Neuronal stem cell (in vitro differentiated cells): ENCODE measurements at regions not wholly inside any gene's neighbourhood (a gene's known extent, or its start where the extent isn't known, plus 50 kb on each side); places are given as distances from the start of the nearest gene placed in this dataset.

Experiments used
- DNase-seq: peaks from one replicate; pipeline ENCODE4 v3.0.0-alpha.2; 2013; ENCODE audit warnings: low spot score
- H2AFZ ChIP-seq: one replicate; pipeline ENCODE4 v1.6.1; 2013; ENCODE audit warnings: mild to moderate bottlenecking, low read length, inconsistent platforms
- H2AK5ac ChIP-seq: 2 replicates; pipeline ENCODE4 v1.6.1; 2013; ENCODE audit warnings: low read depth, mild to moderate bottlenecking, inconsistent platforms, low read length, moderate library complexity, mixed read lengths
- H2BK120ac ChIP-seq: 2 replicates; pipeline ENCODE4 v1.6.1; 2013; ENCODE audit warnings: low read depth, mild to moderate bottlenecking, inconsistent platforms, low read length, moderate library complexity, mixed read lengths
- H2BK12ac ChIP-seq: one replicate; pipeline ENCODE4 v1.6.1; 2013; ENCODE audit warnings: low read length, inconsistent platforms
- H2BK15ac ChIP-seq: 2 replicates; pipeline ENCODE4 v1.6.1; 2013; ENCODE audit warnings: mild to moderate bottlenecking, low read length, inconsistent platforms, mixed read lengths
- H2BK5ac ChIP-seq: one replicate; pipeline ENCODE4 v1.6.1; 2013; ENCODE audit warnings: inconsistent platforms, mild to moderate bottlenecking, low read length, moderate library complexity
- H3K14ac ChIP-seq: one replicate; pipeline ENCODE4 v1.6.1; 2013; ENCODE audit warnings: low read length, inconsistent platforms
- H3K18ac ChIP-seq: 2 replicates; pipeline ENCODE4 v1.6.1; 2013; ENCODE audit warnings: low read length, inconsistent platforms
- H3K23ac ChIP-seq: 2 replicates; pipeline ENCODE4 v1.6.1; 2013; ENCODE audit warnings: low read depth, mild to moderate bottlenecking, mixed read lengths, low read length, inconsistent platforms; ENCODE audit not compliant: poor library complexity
- H3K27ac ChIP-seq: replicated peaks from 3 replicates; pipeline ENCODE4 v1.5.1; 2013; ENCODE audit warnings: low read length, inconsistent platforms
- H3K27me3 ChIP-seq, 3 experiments: 2 replicates each; pipeline ENCODE4 v1.6.1; 2013; ENCODE audit warnings: low read length in 3 of 3, mild to moderate bottlenecking in 2 of 3, inconsistent platforms in 1 of 3, low read depth in 1 of 3, mixed read lengths in 1 of 3, moderate library complexity in 1 of 3; ENCODE audit not compliant: control insufficient read depth in 3 of 3, insufficient read depth in 3 of 3
- H3K36me3 ChIP-seq, 2 donors: replicated peaks in 1 of 2; 2 replicates each; pipeline ENCODE4 v1.6.1; 2013; ENCODE audit warnings: low read length in 2 of 2; ENCODE audit not compliant: control insufficient read depth in 2 of 2, insufficient read depth in 2 of 2
- H3K4ac ChIP-seq: 2 replicates; pipeline ENCODE4 v1.6.1; 2013; ENCODE audit warnings: inconsistent platforms, mild to moderate bottlenecking, low read length, moderate library complexity
- H3K4me1 ChIP-seq, 2 donors: 1 replicate in 1 of 2; 2 replicates in 1 of 2; pipeline ENCODE4 v1.6.1; 2013; ENCODE audit warnings: low read length in 2 of 2, low read depth in 1 of 2; ENCODE audit not compliant: control insufficient read depth in 2 of 2, insufficient read depth in 1 of 2
- H3K4me2 ChIP-seq: one replicate; pipeline ENCODE4 v1.6.1; 2013; ENCODE audit warnings: mild to moderate bottlenecking, low read length, inconsistent platforms; ENCODE audit not compliant: insufficient read depth, poor library complexity, severe bottlenecking
- H3K4me3 ChIP-seq, 2 donors: 2 replicates each; pipeline ENCODE4 v1.5.1; 2013; ENCODE audit warnings: low read length in 2 of 2, mild to moderate bottlenecking in 2 of 2, inconsistent platforms in 1 of 2, moderate library complexity in 1 of 2
- H3K79me1 ChIP-seq: one replicate; pipeline ENCODE4 v1.6.1; 2013; ENCODE audit warnings: low read depth, mild to moderate bottlenecking, inconsistent platforms, low read length, moderate library complexity
- H3K9ac ChIP-seq: one replicate; pipeline ENCODE4 v1.6.1; 2013; ENCODE audit warnings: mild to moderate bottlenecking, low read depth, low read length, inconsistent platforms; ENCODE audit not compliant: poor library complexity
- H3K9me3 ChIP-seq, 2 donors: replicated peaks in 1 of 2; 2 replicates each; pipeline versions ENCODE3 to v1.6.1; 2013; ENCODE audit warnings: low read length in 2 of 2, mild to moderate bottlenecking in 2 of 2, inconsistent platforms in 1 of 2, low read depth in 1 of 2, mixed read lengths in 1 of 2, moderate library complexity in 1 of 2; ENCODE audit not compliant: control insufficient read depth in 2 of 2, insufficient read depth in 1 of 2
- H4K8ac ChIP-seq: one replicate; pipeline ENCODE4 v1.6.1; 2013; ENCODE audit warnings: low read depth, mild to moderate bottlenecking, inconsistent platforms, low read length, moderate library complexity
- H4K91ac ChIP-seq: one replicate; pipeline ENCODE4 v1.6.1; 2013; ENCODE audit warnings: low read length, low read depth, mild to moderate bottlenecking, inconsistent platforms; ENCODE audit not compliant: poor library complexity
- WGBS, 2 donors: extraction: QIAGEN DNeasy Blood & Tissue Kit; methylation state at CpG; one replicate each; pipeline ENCODE4 v1.1.7; 2013; ENCODE audit warnings: missing lambda C conversion rate in 2 of 2, mixed read lengths in 1 of 2; ENCODE audit not compliant: insufficient read length in 2 of 2, insufficient replicate concordance in 1 of 2; ENCODE audit errors: extremely low coverage in 2 of 2; 5-methylcytosine and 5-hydroxymethylcytosine counted together

GRCh38 chr7:16271990-16272665 lies 149.2 kb downstream of the CRPPA start:
- no peak overlapping the region for H2AFZ ChIP-seq
- no CpG with 5 or more reads among the region's 2 CpGs for WGBS, 2 donors

GRCh38 chr7:16271355-16271915 lies 149.9 kb downstream of the CRPPA start:
- no peak for DNase-seq
- Histone ChIP-seq H3K4me2 (no peak overlapping the region), H3K4ac (no peak overlapping the region), H3K14ac (no peak overlapping the region), H2BK12ac (no peak overlapping the region), H3K4me3 (no peak overlapping the region), H3K27ac (no peak overlapping the region), H2BK15ac (no peak overlapping the region), H2BK120ac (no peak overlapping the region), H4K8ac (no peak overlapping the region), H2AFZ (no peak overlapping the region), H3K27me3 (no peaks in the 10 kb centered on the region), H3K18ac (no peak overlapping the region), H3K9ac (no peak overlapping the region), H2BK5ac (no peak overlapping the region), H4K91ac (no peak overlapping the region), H2AK5ac (no peak overlapping the region), H3K36me3 (no peaks in the 10 kb centered on the region), H3K79me1 (no peaks in the 10 kb centered on the region), H3K4me1 (peaks cover 0 to 3% of the 10 kb centered on the region in 2 donors), H3K9me3 (peaks cover 0 to 3% of the 10 kb centered on the region in 2 donors), H3K23ac (no peak overlapping the region)
- no CpG with 5 or more reads among the region's 1 CpG for WGBS, 2 donors

More at GRCh38 chr7:16271990-16272665, 149.2 kb downstream of the CRPPA start:
- no peaks in the 10 kb centered on the region for H3K27me3 ChIP-seq
- H3K9ac ChIP-seq = no peak overlapping the region
- H2BK120ac ChIP-seq = no peak overlapping the region
- no peaks in the 10 kb centered on the region for H3K79me1 ChIP-seq
- H3K18ac ChIP-seq = no peak overlapping the region
- H3K4ac ChIP-seq = no peak overlapping the region
- H4K8ac ChIP-seq = no peak overlapping the region
- H4K91ac ChIP-seq = no peak overlapping the region
- no peak overlapping the region for H3K4me2 ChIP-seq
- H3K27ac ChIP-seq = no peak overlapping the region
- no peaks in the 10 kb centered on the region for H3K36me3 ChIP-seq
- H3K4me1 ChIP-seq = peaks cover 0 to 3% of the 10 kb centered on the region in 2 donors
- peaks cover 0 to 3% of the 10 kb centered on the region in 2 donors for H3K9me3 ChIP-seq
- H3K4me3 ChIP-seq = no peak overlapping the region
- no peak overlapping the region for H3K14ac ChIP-seq
- DNase-seq = peak; percentile 2
- no peak overlapping the region for H2BK15ac ChIP-seq
- H3K23ac ChIP-seq = no peak overlapping the region
- no peak overlapping the region for H2BK12ac ChIP-seq
- no peak overlapping the region for H2AK5ac ChIP-seq
- no peak overlapping the region for H2BK5ac ChIP-seq

DNA sequence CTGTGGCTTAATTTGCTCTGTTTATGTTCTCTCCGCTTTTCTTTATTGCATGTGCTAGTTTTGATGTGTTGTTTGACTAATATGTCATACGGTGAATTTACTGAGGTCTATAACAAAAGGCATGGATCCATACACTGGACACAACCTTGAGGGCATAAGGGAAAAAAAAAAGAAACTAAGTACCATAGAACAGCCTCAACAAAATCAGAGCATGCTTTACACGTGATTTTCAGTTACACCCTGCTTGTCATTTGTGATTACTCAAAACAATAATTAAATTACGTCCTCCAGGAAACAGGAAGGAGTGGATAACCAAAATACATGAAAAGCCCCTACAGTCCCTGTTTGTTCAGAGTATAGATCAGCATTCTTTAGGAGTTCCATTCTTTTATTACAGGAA lies 150.5 kb downstream of the CRPPA start:
- H4K8ac ChIP-seq = no peak overlapping the region
- H2BK15ac ChIP-seq = no peak overlapping the region
- H3K9ac ChIP-seq = no peak overlapping the region
- no peak overlapping the region for H3K14ac ChIP-seq
- H3K27ac ChIP-seq = no peak overlapping the region
- H2AK5ac ChIP-seq = no peak overlapping the region
- no peak overlapping the region for H3K4ac ChIP-seq
- H3K9me3 ChIP-seq = peaks cover 0 to 3% of the 10 kb centered on the region in 2 donors
- H2BK5ac ChIP-seq = no peak overlapping the region
- H2AFZ ChIP-seq = no peak overlapping the region
- no peaks in the 10 kb centered on the region for H3K27me3 ChIP-seq
- H3K4me2 ChIP-seq = no peak overlapping the region
- H3K4me1 ChIP-seq = peaks cover 0 to 3% of the 10 kb centered on the region in 2 donors
- no peak overlapping the region for H3K18ac ChIP-seq
- no peak overlapping the region for H4K91ac ChIP-seq
- no peak for DNase-seq
- H2BK120ac ChIP-seq = no peak overlapping the region
- no peaks in the 10 kb centered on the region for H3K79me1 ChIP-seq
- WGBS, 2 donors = no CpG with 5 or more reads among the region's 4 CpGs
- H3K23ac ChIP-seq = no peak overlapping the region
- H2BK12ac ChIP-seq = no peak overlapping the region
- no peaks in the 10 kb centered on the region for H3K36me3 ChIP-seq
- no peak overlapping the region for H3K4me3 ChIP-seq

- H3K23ac ChIP-seq = no peak overlapping the region
- H2AK5ac ChIP-seq = no peak overlapping the region
- peaks cover 0 to 3% of the 10 kb centered on the region in 2 donors for H3K9me3 ChIP-seq
- H3K4me1 ChIP-seq = peaks cover 0 to 3% of the 10 kb centered on the region in 2 donors
- H3K4me2 ChIP-seq = no peak overlapping the region
- no peak overlapping the region for H2BK15ac ChIP-seq
- H3K4ac ChIP-seq = no peak overlapping the region
- no peak overlapping the region for H2BK120ac ChIP-seq
- H3K79me1 ChIP-seq = no peaks in the 10 kb centered on the region
- H3K36me3 ChIP-seq = no peaks in the 10 kb centered on the region
- H3K9ac ChIP-seq = no peak overlapping the region
- no peak overlapping the region for H4K91ac ChIP-seq
- no peaks in the 10 kb centered on the region for H3K27me3 ChIP-seq
- no peak overlapping the region for H2BK5ac ChIP-seq
- no peak overlapping the region for H3K4me3 ChIP-seq
- H3K27ac ChIP-seq = no peak overlapping the region
- no peak overlapping the region for H3K18ac ChIP-seq
- no peak overlapping the region for H2BK12ac ChIP-seq
- no peak overlapping the region for H3K14ac ChIP-seq
- no peak for DNase-seq
- WGBS, 2 donors = no CpG with 5 or more reads among the region's 12 CpGs
- H4K8ac ChIP-seq = no peak overlapping the region
- H2AFZ ChIP-seq = no peak overlapping the region
Measured at GRCh38 chr7:16268821-16269768, 152.2 kb downstream of the CRPPA start.
